CD4-positive, alpha-beta T cell treated with Interleukin-2 at 100 ng/mL for 4 hours (primary cell): ENCODE measurements at regions not wholly inside any gene's neighbourhood (a gene's known extent, or its start where the extent isn't known, plus 50 kb on each side); places are given as distances from the start of the nearest gene placed in this dataset.

ENCODE experiments used
- DNase-seq: peaks from one replicate; pipeline ENCODE4 v3.0.0-alpha.2; 2020; ENCODE audit warnings: low spot score

DNA sequence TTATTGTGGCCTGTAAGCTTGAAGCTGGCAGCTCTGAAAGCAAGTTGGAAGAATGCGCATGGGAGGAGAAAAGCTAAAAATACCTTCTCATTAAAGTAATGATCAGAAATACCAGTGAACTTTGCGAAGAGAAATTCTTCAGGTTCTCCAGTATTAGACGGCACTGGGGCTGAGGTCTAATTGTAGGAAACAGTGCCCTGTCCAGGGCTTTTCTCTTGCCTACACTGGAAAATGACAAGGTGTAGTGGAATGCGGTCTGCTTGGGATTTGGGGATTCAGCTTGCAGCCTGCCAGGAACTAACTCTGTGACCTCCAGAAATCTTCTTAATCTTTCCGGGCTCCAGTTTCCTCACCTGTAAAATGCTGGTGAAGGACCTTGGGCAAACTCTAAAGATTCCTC lies 53.3 kb upstream of the KCNJ16 start:
- DNase-seq: no peak

DNA sequence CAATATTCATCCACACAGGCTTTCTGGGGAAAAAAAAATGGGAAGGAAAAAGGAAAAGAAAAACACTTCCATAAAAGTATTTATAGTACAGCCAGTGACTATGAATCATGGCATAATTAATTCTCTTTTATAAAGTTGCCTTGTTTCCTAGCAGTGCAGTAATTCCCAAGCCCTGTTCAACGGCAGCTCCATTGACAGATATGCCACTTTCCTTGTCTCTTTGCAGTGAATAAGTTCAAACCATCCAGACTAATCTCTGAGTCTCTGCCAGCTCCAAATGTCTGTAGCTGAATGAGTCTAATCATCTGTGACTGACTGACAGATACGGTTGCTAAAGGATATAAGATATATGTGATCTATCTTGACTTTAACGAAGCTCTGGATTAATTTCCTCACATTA lies 52.9 kb upstream of the KCNJ16 start:
- no peak for DNase-seq

DNA sequence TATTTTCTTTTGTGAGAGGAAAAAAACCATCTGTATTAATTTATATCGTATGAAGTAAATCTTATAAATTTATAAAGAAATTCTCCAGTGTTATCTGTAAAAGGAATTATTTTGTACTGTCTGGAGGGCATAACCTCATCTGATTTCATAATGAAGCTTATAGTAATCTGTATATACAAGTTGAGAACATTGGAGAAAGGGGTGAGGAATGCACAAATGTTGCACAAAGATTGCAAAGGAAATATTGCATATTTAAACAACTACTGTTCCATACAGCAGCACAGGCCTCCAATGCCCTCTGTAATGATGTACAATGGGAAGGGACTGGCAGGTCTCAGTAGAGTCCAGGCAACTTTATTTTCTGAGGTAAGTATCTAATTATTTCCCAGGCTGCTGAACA lies 50.8 kb upstream of the KCNJ16 start:
- DNase-seq: no peak
